ENCODE measurements at regions not wholly inside any gene's neighbourhood (a gene's known extent, or its start where the extent isn't known, plus 50 kb on each side); places are given as distances from the start of the nearest gene placed in this dataset.

- TF ChIP-seq BRF2 (CRISPR knock-in tag; IDR thresholded peaks at IDR 0.05) = no peak
- no peak for TF ChIP-seq STAT6 (CRISPR knock-in tag; IDR thresholded peaks at IDR 0.05; ENCODE audit: borderline replicate concordance)
Observed at GRCh38 chr10:22852712-22853353, 75.0 kb upstream of the ARMC3 start.
